Keratinocyte (primary cell): ENCODE measurements at regions not wholly inside any gene's neighbourhood (a gene's known extent, or its start where the extent isn't known, plus 50 kb on each side); places are given as distances from the start of the nearest gene placed in this dataset.

Experiments
- DNase-seq: peaks from one replicate; pipeline ENCODE4 v3.0.0-alpha.2; 2011; ENCODE audit warnings: low read depth, missing footprints, low spot score
- FAIRE-seq: peaks from 2 replicates; lab custom pipeline; 2011; peaks lifted over from hg19 to GRCh38; lab: Jason Lieb, UNC
- H2AFZ ChIP-seq: 2 replicates; pipeline ENCODE4 v1.6.0; 2012; ENCODE audit warnings: low read length, control low read depth, inconsistent platforms; ENCODE audit not compliant: control insufficient read depth
- H3K27ac ChIP-seq: 2 replicates; pipeline ENCODE4 v1.5.1; 2011; ENCODE audit warnings: low read length; ENCODE audit not compliant: control insufficient read depth, insufficient read depth
- H3K27me3 ChIP-seq: 3 replicates; pipeline ENCODE4 v1.6.0; 2011; ENCODE audit warnings: low read length; ENCODE audit not compliant: control insufficient read depth, insufficient read depth; ENCODE audit errors: extremely low read depth
- H3K36me3 ChIP-seq, 2 experiments: 2 replicates in 1 of 2; 3 replicates in 1 of 2; pipeline ENCODE4 v1.5.1; 2011; ENCODE audit warnings: low read length in 2 of 2, mild to moderate bottlenecking in 1 of 2; ENCODE audit not compliant: control insufficient read depth in 2 of 2, insufficient read depth in 2 of 2; ENCODE audit errors: extremely low read depth in 1 of 2
- H3K4me1 ChIP-seq: 3 replicates; pipeline ENCODE4 v1.5.1; 2011; ENCODE audit warnings: low read length; ENCODE audit not compliant: control insufficient read depth, insufficient read depth; ENCODE audit errors: extremely low read depth
- H3K4me2 ChIP-seq: 3 replicates; pipeline ENCODE4 v1.6.0; 2011; ENCODE audit warnings: low read depth, low read length; ENCODE audit not compliant: control insufficient read depth, insufficient read depth; ENCODE audit errors: extremely low read depth
- H3K4me3 ChIP-seq, 3 experiments: fragments of 200-600 bp in 1 of 3; sonication (generic) in 1 of 3; 2 replicates in 2 of 3; 3 replicates in 1 of 3; pipeline ENCODE4 v1.5.1; 2011 to 2016; ENCODE audit warnings: low read length in 3 of 3, mild to moderate bottlenecking in 3 of 3, control low read depth in 2 of 3, inconsistent platforms in 1 of 3, low read depth in 1 of 3, mixed read lengths in 1 of 3, mixed run types in 1 of 3, moderate library complexity in 1 of 3; ENCODE audit not compliant: control insufficient read depth in 2 of 3, insufficient read depth in 2 of 3; ENCODE audit errors: extremely low read depth in 1 of 3
- H3K79me2 ChIP-seq: 2 replicates; pipeline ENCODE4 v1.6.0; 2012; ENCODE audit warnings: low read length; ENCODE audit not compliant: control insufficient read depth, insufficient read depth
- H3K9ac ChIP-seq: 3 replicates; pipeline ENCODE4 v1.6.0; 2011; ENCODE audit warnings: low read length; ENCODE audit not compliant: control insufficient read depth, insufficient read depth; ENCODE audit errors: extremely low read depth
- H3K9me1 ChIP-seq: 3 replicates; pipeline ENCODE4 v1.6.0; 2011; ENCODE audit warnings: low read length; ENCODE audit not compliant: control insufficient read depth, insufficient read depth; ENCODE audit errors: extremely low read depth
- H3K9me3 ChIP-seq: 2 replicates; pipeline ENCODE4 v1.5.1; 2012; ENCODE audit warnings: low read depth, low read length; ENCODE audit not compliant: control insufficient read depth
- H4K20me1 ChIP-seq: 3 replicates; pipeline ENCODE4 v1.6.0; 2011; ENCODE audit warnings: low read length; ENCODE audit not compliant: control insufficient read depth, insufficient read depth; ENCODE audit errors: extremely low read depth
- EZH2 ChIP-seq: IDR thresholded peaks from one replicate; pipeline ENCODE4 v1.6.1; 2012; ENCODE audit warnings: inconsistent platforms, mild to moderate bottlenecking, low read length, moderate library complexity
- dilution Hi-C: fragments of 300-500 bp; cut with MboI; formaldehyde crosslinking; loops from one replicate; pipeline ENCODE4 v1.7.0; 2020; ENCODE audit warnings: low sequenced_read_pairs; ENCODE audit not compliant: extremely low pct_ligation_motif_present
- TF ChIP-seq, protein P1 (sequence below), 3 experiments: IDR thresholded peaks in 1 of 3; conservative IDR thresholded peaks in 1 of 3; optimal IDR thresholded peaks in 1 of 3; 2 replicates in 2 of 3; 3 replicates in 1 of 3; pipeline versions ENCODE3 to v1.5.1; 2011; ENCODE audit warnings: low read length in 3 of 3, mild to moderate bottlenecking in 3 of 3, moderate library complexity in 2 of 3, control low read depth in 1 of 3, inconsistent platforms in 1 of 3; ENCODE audit not compliant: insufficient read depth in 2 of 3; ENCODE audit errors: extremely low read depth in 1 of 3

DNA sequence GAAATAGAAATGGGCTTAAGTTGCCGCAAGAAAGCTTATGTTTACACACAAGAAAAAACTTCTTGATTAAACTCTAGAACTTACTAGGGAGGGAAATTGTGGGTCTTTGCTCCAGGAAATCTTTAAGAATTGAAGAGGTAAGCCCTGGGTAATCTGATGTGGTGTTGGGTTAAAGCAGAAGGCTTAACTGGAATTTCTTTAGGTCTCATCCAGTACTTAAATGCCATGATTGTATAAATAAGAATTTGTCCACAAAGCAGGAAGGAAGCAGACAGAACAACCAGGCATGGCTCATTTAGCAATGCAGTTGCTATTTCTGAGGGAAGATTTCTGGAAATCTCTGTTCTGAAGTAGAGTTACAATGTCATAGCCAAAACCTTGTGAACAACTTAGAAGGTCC, 360.4 kb downstream of the KLF5 start:
- no peaks in the 10 kb centered on the region for H3K79me2 ChIP-seq
- no peak overlapping the region for H3K4me2 ChIP-seq
- no peaks in the 10 kb centered on the region for H4K20me1 ChIP-seq
- DNase-seq (no peak), FAIRE-seq (peak; percentile 9)
- no peak overlapping the region for H3K4me3 ChIP-seq
- H2AFZ ChIP-seq: peak overlapping the region; percentile 46
- H3K36me3 ChIP-seq: no peaks in the 10 kb centered on the region
- H3K9me3 ChIP-seq: no peaks in the 10 kb centered on the region
- H3K27me3 ChIP-seq: no peaks in the 10 kb centered on the region
- H3K4me1 ChIP-seq: peaks cover 32% of the 10 kb centered on the region
- TF ChIP-seq, protein P1, sequence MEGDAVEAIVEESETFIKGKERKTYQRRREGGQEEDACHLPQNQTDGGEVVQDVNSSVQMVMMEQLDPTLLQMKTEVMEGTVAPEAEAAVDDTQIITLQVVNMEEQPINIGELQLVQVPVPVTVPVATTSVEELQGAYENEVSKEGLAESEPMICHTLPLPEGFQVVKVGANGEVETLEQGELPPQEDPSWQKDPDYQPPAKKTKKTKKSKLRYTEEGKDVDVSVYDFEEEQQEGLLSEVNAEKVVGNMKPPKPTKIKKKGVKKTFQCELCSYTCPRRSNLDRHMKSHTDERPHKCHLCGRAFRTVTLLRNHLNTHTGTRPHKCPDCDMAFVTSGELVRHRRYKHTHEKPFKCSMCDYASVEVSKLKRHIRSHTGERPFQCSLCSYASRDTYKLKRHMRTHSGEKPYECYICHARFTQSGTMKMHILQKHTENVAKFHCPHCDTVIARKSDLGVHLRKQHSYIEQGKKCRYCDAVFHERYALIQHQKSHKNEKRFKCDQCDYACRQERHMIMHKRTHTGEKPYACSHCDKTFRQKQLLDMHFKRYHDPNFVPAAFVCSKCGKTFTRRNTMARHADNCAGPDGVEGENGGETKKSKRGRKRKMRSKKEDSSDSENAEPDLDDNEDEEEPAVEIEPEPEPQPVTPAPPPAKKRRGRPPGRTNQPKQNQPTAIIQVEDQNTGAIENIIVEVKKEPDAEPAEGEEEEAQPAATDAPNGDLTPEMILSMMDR (optimal IDR thresholded peaks at IDR 0.05 in 1 of 3, IDR thresholded peaks at IDR 0.05 in 1 of 3, conservative IDR thresholded peaks at IDR 0.05 in 1 of 3; ENCODE audit: extremely low read depth in 1 of 3, insufficient read depth in 2 of 3, low read length in 3 of 3): no peak
- no peak for TF ChIP-seq EZH2
- H3K9me1 ChIP-seq: no peaks in the 10 kb centered on the region
- dilution Hi-C loops: no loop called here
- H3K9ac ChIP-seq: no peak overlapping the region
- peak overlapping the region; percentile 69 for H3K27ac ChIP-seq

DNA sequence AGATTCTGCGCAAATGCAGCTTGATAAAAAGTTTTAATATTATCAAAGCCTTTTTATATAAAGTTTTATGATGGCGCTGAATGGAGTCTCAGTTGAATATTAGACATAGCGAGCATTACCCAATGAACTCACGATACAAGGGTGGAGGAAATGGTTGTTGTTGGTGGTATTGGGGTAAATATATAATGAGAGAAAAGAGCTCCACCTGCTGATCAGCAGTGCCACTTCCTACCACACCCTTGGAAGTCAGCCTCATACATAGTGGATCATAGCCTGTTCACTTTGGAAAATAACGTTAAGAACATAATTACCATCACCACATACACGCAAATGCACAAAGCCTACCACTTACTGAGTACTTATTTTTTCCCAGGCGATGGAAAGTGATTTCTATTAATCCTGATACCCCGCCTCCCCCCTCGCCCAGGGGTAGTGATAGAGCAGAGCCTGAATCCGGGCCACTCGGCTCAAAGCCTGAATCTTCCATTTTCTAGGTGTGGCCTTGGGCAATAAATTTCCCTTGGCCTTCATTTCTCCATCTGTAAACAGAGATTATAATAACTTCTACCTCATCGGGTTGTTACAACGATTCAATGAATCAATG, 358.3 kb downstream of the KLF5 start:
- H2AFZ ChIP-seq: no peak overlapping the region
- no peaks in the 10 kb centered on the region for H3K79me2 ChIP-seq
- TF ChIP-seq, protein P1 (optimal IDR thresholded peaks at IDR 0.05 in 1 of 3, IDR thresholded peaks at IDR 0.05 in 1 of 3, conservative IDR thresholded peaks at IDR 0.05 in 1 of 3; ENCODE audit: extremely low read depth in 1 of 3, insufficient read depth in 2 of 3, low read length in 3 of 3): peak in 2 of 3 experiments; percentile 31 to 61
- no peak for TF ChIP-seq EZH2
- no peak overlapping the region for H3K4me3 ChIP-seq
- H3K9ac ChIP-seq: no peak overlapping the region
- no peak overlapping the region for H3K27ac ChIP-seq
- DNase-seq (no peak), FAIRE-seq (no peak)
- no peaks in the 10 kb centered on the region for H3K9me3 ChIP-seq
- no peak overlapping the region for H3K4me2 ChIP-seq
- no peaks in the 10 kb centered on the region for H3K27me3 ChIP-seq
- H4K20me1 ChIP-seq: no peaks in the 10 kb centered on the region
- H3K36me3 ChIP-seq: no peaks in the 10 kb centered on the region
- dilution Hi-C loops: no loop called here
- H3K9me1 ChIP-seq: no peaks in the 10 kb centered on the region
- peaks cover 24% of the 10 kb centered on the region for H3K4me1 ChIP-seq
